LHCN-M2 (cell line): ENCODE measurements at regions not wholly inside any gene's neighbourhood (a gene's known extent, or its start where the extent isn't known, plus 50 kb on each side); places are given as distances from the start of the nearest gene placed in this dataset.

Source experiments
- DNase-seq: peaks from one replicate; pipeline ENCODE4 v3.0.0-alpha.2; 2012; ENCODE audit warnings: low read depth

- no peak for DNase-seq
These were observed 102.1 kb upstream of the ARPP21 start for GRCh38 chr3:35537265-35537664.

- no peak for DNase-seq
These were observed 94.3 kb upstream of the ARPP21 start for GRCh38 chr3:35544976-35545375.

GRCh38 chr3:35549690-35550089 lies 89.6 kb upstream of the ARPP21 start:
- no peak for DNase-seq

- peak; percentile 27 for DNase-seq
These were observed 77.2 kb upstream of the ARPP21 start for GRCh38 chr3:35562141-35562540.

- DNase-seq, result peak; percentile 17
These were observed 74.3 kb upstream of the ARPP21 start for GRCh38 chr3:35565048-35565447.
